Activated CD8-positive, alpha-beta T cell treated with anti-CD3 and anti-CD28 coated beads for 36 hours (primary cell): ENCODE measurements at regions not wholly inside any gene's neighbourhood (a gene's known extent, or its start where the extent isn't known, plus 50 kb on each side); places are given as distances from the start of the nearest gene placed in this dataset.

Source experiments
- ATAC-seq: fragments of 200-7000 bp; cut with Tn5 transposase; one replicate; pipeline ENCODE4 v1.10.0; 2021; ENCODE audit warnings: mild to moderate bottlenecking, moderate library complexity
- CTCF ChIA-PET: fragments of 350-600 bp; sonication (Branson Sonifier 250); formaldehyde crosslinking; loops from one replicate; lab custom pipeline; 2021; ENCODE audit warnings: antibody characterized with exemption; lab: Charles Lee
- POLR2A ChIA-PET: fragments of 350-600 bp; sonication (Branson Sonifier 250); formaldehyde crosslinking; loops from one replicate; lab custom pipeline; 2021; ENCODE audit warnings: antibody characterized with exemption; lab: Charles Lee
- DNase-seq: peaks from one replicate; pipeline ENCODE4 v3.0.0-alpha.2; 2020
- H3K27ac Mint-ChIP-seq: one replicate; pipeline ENCODE4 v1.8.0; 2021; ENCODE audit warnings: mild to moderate bottlenecking, mixed read lengths
- H3K27me3 Mint-ChIP-seq: one replicate; pipeline ENCODE4 v1.8.0; 2021; ENCODE audit warnings: mixed read lengths
- H3K36me3 Mint-ChIP-seq: one replicate; pipeline ENCODE4 v1.8.0; 2021; ENCODE audit warnings: low read depth, mixed read lengths
- H3K4me1 Mint-ChIP-seq: one replicate; pipeline ENCODE4 v1.8.0; 2021; ENCODE audit warnings: low read depth, mixed read lengths
- H3K4me3 Mint-ChIP-seq: one replicate; pipeline ENCODE4 v1.8.0; 2021; ENCODE audit warnings: mild to moderate bottlenecking, moderate library complexity, mixed read lengths
- H3K9me3 Mint-ChIP-seq: one replicate; pipeline ENCODE4 v1.8.0; 2021; ENCODE audit warnings: mixed read lengths
- intact Hi-C: fragments of 100-400 bp; cut with micrococcal nuclease; formaldehyde crosslinking; loops from one replicate; pipeline ENCODE4 v1.10.0; 2022
- TF ChIP-seq, protein P1 (sequence below): fragments of 200-600 bp; IDR thresholded peaks from one replicate; pipeline ENCODE4 v1.8.0; 2022; ENCODE audit warnings: antibody characterized with exemption, mild to moderate bottlenecking

DNA sequence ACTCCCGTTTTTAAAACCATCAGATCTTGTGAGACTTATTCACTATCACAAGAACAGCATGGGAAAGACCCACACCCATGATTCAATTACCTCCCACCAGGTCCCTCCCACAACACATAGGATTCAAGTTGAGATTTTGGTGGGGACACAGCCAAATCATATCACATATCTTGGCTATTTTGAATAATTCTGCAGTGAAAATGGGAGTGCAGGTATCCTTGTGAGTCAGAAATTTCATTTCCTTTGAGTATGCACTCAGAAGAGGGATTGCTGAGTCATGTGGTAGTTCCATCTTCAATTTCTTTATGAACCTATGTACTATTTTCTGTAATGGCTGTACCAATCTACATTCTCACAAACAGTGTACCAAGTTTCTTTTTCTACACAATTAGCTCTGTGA is 125.8 kb downstream of the ANKRD7 start:
- ATAC-seq (no peak), DNase-seq (no peak)
- CTCF ChIA-PET, result no interaction called here
- POLR2A ChIA-PET, result no interaction called here
- Mint-ChIP-seq H3K27ac (no peak overlapping the region), H3K9me3 (no peaks in the 10 kb centered on the region), H3K4me1 (no peaks in the 10 kb centered on the region), H3K36me3 (no peaks in the 10 kb centered on the region), H3K27me3 (peaks cover 8% of the 10 kb centered on the region), H3K4me3 (no peak overlapping the region)
- TF ChIP-seq, protein P1, sequence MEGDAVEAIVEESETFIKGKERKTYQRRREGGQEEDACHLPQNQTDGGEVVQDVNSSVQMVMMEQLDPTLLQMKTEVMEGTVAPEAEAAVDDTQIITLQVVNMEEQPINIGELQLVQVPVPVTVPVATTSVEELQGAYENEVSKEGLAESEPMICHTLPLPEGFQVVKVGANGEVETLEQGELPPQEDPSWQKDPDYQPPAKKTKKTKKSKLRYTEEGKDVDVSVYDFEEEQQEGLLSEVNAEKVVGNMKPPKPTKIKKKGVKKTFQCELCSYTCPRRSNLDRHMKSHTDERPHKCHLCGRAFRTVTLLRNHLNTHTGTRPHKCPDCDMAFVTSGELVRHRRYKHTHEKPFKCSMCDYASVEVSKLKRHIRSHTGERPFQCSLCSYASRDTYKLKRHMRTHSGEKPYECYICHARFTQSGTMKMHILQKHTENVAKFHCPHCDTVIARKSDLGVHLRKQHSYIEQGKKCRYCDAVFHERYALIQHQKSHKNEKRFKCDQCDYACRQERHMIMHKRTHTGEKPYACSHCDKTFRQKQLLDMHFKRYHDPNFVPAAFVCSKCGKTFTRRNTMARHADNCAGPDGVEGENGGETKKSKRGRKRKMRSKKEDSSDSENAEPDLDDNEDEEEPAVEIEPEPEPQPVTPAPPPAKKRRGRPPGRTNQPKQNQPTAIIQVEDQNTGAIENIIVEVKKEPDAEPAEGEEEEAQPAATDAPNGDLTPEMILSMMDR, result no peak
- intact Hi-C loops, result no loop called here

- peaks cover 2% of the 10 kb centered on the region for H3K9me3 Mint-ChIP-seq
- H3K27me3 Mint-ChIP-seq, result peaks cover 5% of the 10 kb centered on the region
- H3K4me1 Mint-ChIP-seq, result no peaks in the 10 kb centered on the region
- intact Hi-C loops, result no loop called here
- ChIA-PET CTCF (no interaction called here), POLR2A (no interaction called here)
- TF ChIP-seq, protein P1, result no peak
- no peak overlapping the region for H3K4me3 Mint-ChIP-seq
- DNase-seq (no peak), ATAC-seq (no peak)
- H3K27ac Mint-ChIP-seq, result no peak overlapping the region
- H3K36me3 Mint-ChIP-seq, result no peaks in the 10 kb centered on the region
Observed at GRCh38 chr7:118352867-118353453, 128.5 kb downstream of the ANKRD7 start.

GRCh38 chr7:118366363-118366762 is 141.9 kb downstream of the ANKRD7 start:
- POLR2A ChIA-PET, result no interaction called here
- CTCF ChIA-PET, result no interaction called here
- peaks cover 2% of the 10 kb centered on the region for H3K27me3 Mint-ChIP-seq
- intact Hi-C loops, result no loop called here
- no peaks in the 10 kb centered on the region for H3K4me1 Mint-ChIP-seq
- DNase-seq (no peak), ATAC-seq (no peak)
- TF ChIP-seq, protein P1, result no peak
- no peak overlapping the region for H3K4me3 Mint-ChIP-seq
- H3K36me3 Mint-ChIP-seq, result no peaks in the 10 kb centered on the region
- no peak overlapping the region for H3K27ac Mint-ChIP-seq
- H3K9me3 Mint-ChIP-seq, result no peaks in the 10 kb centered on the region

DNA sequence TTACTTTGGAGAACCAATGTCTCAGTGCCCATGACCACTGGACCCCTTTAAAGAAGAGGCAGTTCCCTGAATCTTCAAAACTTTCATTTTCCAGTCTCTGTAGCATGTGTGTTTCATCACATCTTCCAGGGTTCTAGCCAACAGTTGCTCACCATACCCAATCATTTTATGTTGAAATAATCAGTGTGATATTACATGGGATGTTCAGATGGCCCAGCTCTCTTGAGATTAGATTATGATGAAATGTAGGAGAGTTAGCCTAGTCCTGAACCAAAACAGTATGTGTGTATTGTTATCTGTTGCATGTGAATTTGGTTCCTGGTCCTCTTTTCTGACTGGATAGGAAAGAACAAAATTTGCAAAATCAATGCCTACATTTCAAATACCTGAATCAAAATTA is 144.5 kb downstream of the ANKRD7 start:
- Mint-ChIP-seq H3K27me3 (peaks cover 2% of the 10 kb centered on the region), H3K36me3 (no peaks in the 10 kb centered on the region), H3K4me1 (no peaks in the 10 kb centered on the region), H3K4me3 (no peak overlapping the region), H3K27ac (no peak overlapping the region), H3K9me3 (peaks cover 1% of the 10 kb centered on the region)
- ChIA-PET CTCF (no interaction called here), POLR2A (no interaction called here)
- TF ChIP-seq, protein P1, result no peak
- intact Hi-C loops, result no loop called here
- no peak for ATAC-seq
- DNase-seq, result no peak

- H3K27ac Mint-ChIP-seq, result no peak overlapping the region
- POLR2A ChIA-PET, result no interaction called here
- H3K27me3 Mint-ChIP-seq, result peaks cover 2% of the 10 kb centered on the region
- peaks cover 1% of the 10 kb centered on the region for H3K9me3 Mint-ChIP-seq
- TF ChIP-seq, protein P1, result no peak
- H3K4me1 Mint-ChIP-seq, result no peaks in the 10 kb centered on the region
- CTCF ChIA-PET, result no interaction called here
- no peak for ATAC-seq
- intact Hi-C loops, result no loop called here
- no peak overlapping the region for H3K4me3 Mint-ChIP-seq
- H3K36me3 Mint-ChIP-seq, result no peaks in the 10 kb centered on the region
- no peak for DNase-seq
Observed at GRCh38 chr7:118369987-118370386, 145.5 kb downstream of the ANKRD7 start.
